ENCODE measurements at regions not wholly inside any gene's neighbourhood (a gene's known extent, or its start where the extent isn't known, plus 50 kb on each side); places are given as distances from the start of the nearest gene placed in this dataset.

GRCh38 chr6:68049562-68049961, 585.5 kb upstream of the ADGRB3 start:
- Histone ChIP-seq H2AFZ (ENCODE audit: low read depth) (no peak overlapping the region), H3K79me2 (ENCODE audit: insufficient read depth, low read depth) (no peaks in the 10 kb centered on the region), H4K20me1 (ENCODE audit: insufficient read depth) (no peaks in the 10 kb centered on the region), H3K4me3 (IDR thresholded peaks at IDR 0.05; ENCODE audit: insufficient read depth, low read depth, low read length) (no peak overlapping the region), H3K27ac (no peak overlapping the region), H3K27me3 (ENCODE audit: insufficient read depth, low read depth) (no peaks in the 10 kb centered on the region), H3K9ac (no peak overlapping the region), H3K36me3 (ENCODE audit: insufficient read depth) (no peaks in the 10 kb centered on the region), H3K4me1 (ENCODE audit: low read depth, poor library complexity, severe bottlenecking) (no peaks in the 10 kb centered on the region), H3K4me2 (no peak overlapping the region)
- TF ChIP-seq CTCF (conservative IDR thresholded peaks at IDR 0.05; ENCODE audit: low read depth, low read length): no peak

GRCh38 chr6:68046756-68047155, 588.3 kb upstream of the ADGRB3 start:
- no peak for TF ChIP-seq CTCF (conservative IDR thresholded peaks at IDR 0.05; ENCODE audit: low read depth, low read length)
- no peaks in the 10 kb centered on the region for H3K79me2 ChIP-seq (ENCODE audit: insufficient read depth, low read depth)
- H3K27ac ChIP-seq: no peak overlapping the region
- no peak overlapping the region for H3K9ac ChIP-seq
- H2AFZ ChIP-seq (ENCODE audit: low read depth): no peak overlapping the region
- H3K4me2 ChIP-seq: no peak overlapping the region
- no peaks in the 10 kb centered on the region for H3K36me3 ChIP-seq (ENCODE audit: insufficient read depth)
- H4K20me1 ChIP-seq (ENCODE audit: insufficient read depth): no peaks in the 10 kb centered on the region
- H3K4me3 ChIP-seq (IDR thresholded peaks at IDR 0.05; ENCODE audit: insufficient read depth, low read depth, low read length): no peak overlapping the region
- H3K4me1 ChIP-seq (ENCODE audit: low read depth, poor library complexity, severe bottlenecking): no peaks in the 10 kb centered on the region
- no peaks in the 10 kb centered on the region for H3K27me3 ChIP-seq (ENCODE audit: insufficient read depth, low read depth)

GRCh38 chr6:68046302-68046701, 588.8 kb upstream of the ADGRB3 start:
- Histone ChIP-seq H3K9ac (no peak overlapping the region), H3K27me3 (ENCODE audit: insufficient read depth, low read depth) (no peaks in the 10 kb centered on the region), H4K20me1 (ENCODE audit: insufficient read depth) (no peaks in the 10 kb centered on the region), H3K36me3 (ENCODE audit: insufficient read depth) (no peaks in the 10 kb centered on the region), H3K4me1 (ENCODE audit: low read depth, poor library complexity, severe bottlenecking) (no peaks in the 10 kb centered on the region), H3K4me2 (no peak overlapping the region), H3K4me3 (IDR thresholded peaks at IDR 0.05; ENCODE audit: insufficient read depth, low read depth, low read length) (no peak overlapping the region), H2AFZ (ENCODE audit: low read depth) (no peak overlapping the region), H3K27ac (no peak overlapping the region), H3K79me2 (ENCODE audit: insufficient read depth, low read depth) (no peaks in the 10 kb centered on the region)
- no peak for TF ChIP-seq CTCF (conservative IDR thresholded peaks at IDR 0.05; ENCODE audit: low read depth, low read length)

- no peaks in the 10 kb centered on the region for H3K4me1 ChIP-seq (ENCODE audit: low read depth, poor library complexity, severe bottlenecking)
- H3K27ac ChIP-seq: no peak overlapping the region
- no peak for TF ChIP-seq CTCF (conservative IDR thresholded peaks at IDR 0.05; ENCODE audit: low read depth, low read length)
- H3K79me2 ChIP-seq (ENCODE audit: insufficient read depth, low read depth): no peaks in the 10 kb centered on the region
- H3K27me3 ChIP-seq (ENCODE audit: insufficient read depth, low read depth): no peaks in the 10 kb centered on the region
- H4K20me1 ChIP-seq (ENCODE audit: insufficient read depth): no peaks in the 10 kb centered on the region
- no peaks in the 10 kb centered on the region for H3K36me3 ChIP-seq (ENCODE audit: insufficient read depth)
- H3K9ac ChIP-seq: no peak overlapping the region
- H2AFZ ChIP-seq (ENCODE audit: low read depth): no peak overlapping the region
- H3K4me3 ChIP-seq (IDR thresholded peaks at IDR 0.05; ENCODE audit: insufficient read depth, low read depth, low read length): no peak overlapping the region
- H3K4me2 ChIP-seq: no peak overlapping the region
Measured at GRCh38 chr6:68045193-68045592, 589.9 kb upstream of the ADGRB3 start.

- no peak overlapping the region for H3K4me3 ChIP-seq (IDR thresholded peaks at IDR 0.05; ENCODE audit: insufficient read depth, low read depth, low read length)
- H2AFZ ChIP-seq (ENCODE audit: low read depth): no peak overlapping the region
- H3K36me3 ChIP-seq (ENCODE audit: insufficient read depth): no peaks in the 10 kb centered on the region
Measured at GRCh38 chr6:68044264-68044663, 590.8 kb upstream of the ADGRB3 start.

More at GRCh38 chr6:68044264-68044663, 590.8 kb upstream of the ADGRB3 start:
- no peak overlapping the region for H3K4me2 ChIP-seq
- no peak for TF ChIP-seq CTCF (conservative IDR thresholded peaks at IDR 0.05; ENCODE audit: low read depth, low read length)
- no peak overlapping the region for H3K27ac ChIP-seq
- H4K20me1 ChIP-seq (ENCODE audit: insufficient read depth): no peaks in the 10 kb centered on the region
- no peaks in the 10 kb centered on the region for H3K79me2 ChIP-seq (ENCODE audit: insufficient read depth, low read depth)
- H3K4me1 ChIP-seq (ENCODE audit: low read depth, poor library complexity, severe bottlenecking): no peaks in the 10 kb centered on the region
- no peak overlapping the region for H3K9ac ChIP-seq
- H3K27me3 ChIP-seq (ENCODE audit: insufficient read depth, low read depth): no peaks in the 10 kb centered on the region
